CD14-positive monocyte (primary cell): ENCODE measurements at regions not wholly inside any gene's neighbourhood (a gene's known extent, or its start where the extent isn't known, plus 50 kb on each side); places are given as distances from the start of the nearest gene placed in this dataset.

Source experiments
- DNase-seq, 3 donors: peaks; one replicate each; pipeline ENCODE4 v3.0.0-alpha.2; 2011 to 2022
- H2AFZ ChIP-seq: 2 replicates; pipeline ENCODE4 v1.6.0; 2012; ENCODE audit warnings: mild to moderate bottlenecking, low read depth, low read length, inconsistent platforms; ENCODE audit not compliant: insufficient read depth, poor library complexity, severe bottlenecking
- H3K27ac ChIP-seq, 2 donors: 1 replicate in 1 of 2; 2 replicates in 1 of 2; pipeline ENCODE4 v1.5.1; 2012 to 2013; ENCODE audit warnings: low read length in 2 of 2, control low read depth in 1 of 2, inconsistent platforms in 1 of 2, low read depth in 1 of 2, mild to moderate bottlenecking in 1 of 2
- H3K27me3 ChIP-seq, 2 donors: one replicate each; pipeline versions ENCODE4 v1.6.0 to v1.6.1; 2011 to 2013; ENCODE audit warnings: low read length in 2 of 2; ENCODE audit not compliant: control insufficient read depth in 2 of 2, insufficient read depth in 2 of 2
- H3K36me3 ChIP-seq, 2 donors: replicated peaks in 1 of 2; 1 replicate in 1 of 2; 2 replicates in 1 of 2; pipeline versions ENCODE4 v1.5.1 to v1.6.1; 2012 to 2013; ENCODE audit warnings: low read length in 2 of 2, control low read depth in 1 of 2, inconsistent platforms in 1 of 2, mild to moderate bottlenecking in 1 of 2; ENCODE audit not compliant: insufficient read depth in 2 of 2, control insufficient read depth in 1 of 2
- H3K4me1 ChIP-seq, 2 donors: 1 replicate in 1 of 2; 2 replicates in 1 of 2; pipeline versions ENCODE4 v1.5.1 to v1.6.1; 2012 to 2013; ENCODE audit warnings: low read length in 2 of 2, control low read depth in 1 of 2, inconsistent platforms in 1 of 2, mild to moderate bottlenecking in 1 of 2, moderate library complexity in 1 of 2; ENCODE audit not compliant: insufficient read depth in 2 of 2, control insufficient read depth in 1 of 2
- H3K4me2 ChIP-seq: replicated peaks from 2 replicates; pipeline ENCODE3; 2012; ENCODE audit warnings: low read length, moderate library complexity, mild to moderate bottlenecking; ENCODE audit not compliant: poor library complexity, severe bottlenecking; ENCODE audit errors: extremely low read depth
- H3K4me3 ChIP-seq, 3 experiments: fragments of 200-600 bp in 1 of 3; sonication (generic) in 1 of 3; replicated peaks in 1 of 3; 1 replicate in 2 of 3; 2 replicates in 1 of 3; pipeline ENCODE4 v1.5.1; 2011 to 2013; ENCODE audit warnings: low read length in 3 of 3, mild to moderate bottlenecking in 3 of 3, control low read depth in 2 of 3, low read depth in 2 of 3, inconsistent platforms in 1 of 3, moderate library complexity in 1 of 3
- H3K79me2 ChIP-seq: 2 replicates; pipeline ENCODE4 v1.6.0; 2012; ENCODE audit warnings: mild to moderate bottlenecking, control low read depth, inconsistent platforms, low read length, moderate library complexity; ENCODE audit not compliant: insufficient read depth
- H3K9ac ChIP-seq: 2 replicates; pipeline ENCODE4 v1.6.0; 2017; ENCODE audit warnings: low read length, mild to moderate bottlenecking; ENCODE audit not compliant: insufficient read depth, poor library complexity, severe bottlenecking
- H3K9me3 ChIP-seq, 2 donors: replicated peaks in 1 of 2; 1 replicate in 1 of 2; 2 replicates in 1 of 2; pipeline versions ENCODE4 v1.5.1 to v1.6.1; 2012 to 2013; ENCODE audit warnings: low read length in 2 of 2, control low read depth in 1 of 2; ENCODE audit not compliant: control insufficient read depth in 1 of 2, insufficient read depth in 1 of 2
- H4K20me1 ChIP-seq: 2 replicates; pipeline ENCODE4 v1.6.0; 2012; ENCODE audit warnings: mild to moderate bottlenecking, low read length, control low read depth, moderate library complexity; ENCODE audit not compliant: insufficient read depth
- H3K27ac Mint-ChIP-seq, 7 donors: one replicate each; pipeline ENCODE4 v1.8.0; 2020; ENCODE audit warnings: mild to moderate bottlenecking in 7 of 7, mixed read lengths in 7 of 7, moderate library complexity in 6 of 7, inconsistent platforms in 2 of 7
- H3K27me3 Mint-ChIP-seq, 3 donors: one replicate each; pipeline ENCODE4 v1.8.0; 2021 to 2022; ENCODE audit warnings: low read depth in 3 of 3, mild to moderate bottlenecking in 3 of 3, mixed read lengths in 3 of 3, moderate library complexity in 3 of 3, inconsistent platforms in 1 of 3
- H3K36me3 Mint-ChIP-seq, 2 donors: one replicate each; pipeline ENCODE4 v1.8.0; 2020; ENCODE audit warnings: mixed read lengths in 2 of 2, inconsistent platforms in 1 of 2, mild to moderate bottlenecking in 1 of 2
- H3K4me1 Mint-ChIP-seq: one replicate; pipeline ENCODE4 v1.8.0; 2020; ENCODE audit warnings: mild to moderate bottlenecking, mixed read lengths
- H3K4me3 Mint-ChIP-seq, 2 donors: one replicate each; pipeline ENCODE4 v1.8.0; 2020; ENCODE audit warnings: mild to moderate bottlenecking in 2 of 2, mixed read lengths in 2 of 2, moderate library complexity in 1 of 2
- H3K9me3 Mint-ChIP-seq, 7 donors: one replicate each; pipeline ENCODE4 v1.8.0; 2020 to 2022; ENCODE audit warnings: mixed read lengths in 7 of 7, mild to moderate bottlenecking in 6 of 7, moderate library complexity in 6 of 7, inconsistent platforms in 2 of 7
- CTCF ChIP-seq: fragments of 200-600 bp; IDR thresholded peaks from one replicate; pipeline ENCODE4 v1.8.0; 2022; ENCODE audit warnings: antibody characterized with exemption, mild to moderate bottlenecking
- WGBS: methylation state at CpG from one replicate; pipeline ENCODE4 v1.1.5; 2013; ENCODE audit warnings: missing lambda C conversion rate; ENCODE audit not compliant: insufficient coverage; 5-methylcytosine and 5-hydroxymethylcytosine counted together
- intact Hi-C, 2 donors: fragments of 100-400 bp; cut with micrococcal nuclease; formaldehyde crosslinking; loops; one replicate each; pipeline versions ENCODE4 v1.15.0 to v1.15.1; 2023

GRCh38 chr5:101543780-101544179 lies 640.7 kb upstream of the ST8SIA4 start:
- no peaks in the 10 kb centered on the region for H3K27me3 Mint-ChIP-seq

GRCh38 chr5:101539315-101539714 lies 636.2 kb upstream of the ST8SIA4 start:
- Histone ChIP-seq H3K4me3 (no peak overlapping the region), H3K4me1 (no peaks in the 10 kb centered on the region), H2AFZ (no peak overlapping the region), H3K36me3 (no peaks in the 10 kb centered on the region), H3K4me2 (no peak overlapping the region), H3K9ac (no peak overlapping the region), H3K79me2 (no peaks in the 10 kb centered on the region), H3K27ac (no peak overlapping the region), H3K9me3 (peaks cover 4% of the 10 kb centered on the region in 2 donors), H3K27me3 (no peaks in the 10 kb centered on the region), H4K20me1 (no peaks in the 10 kb centered on the region)
- Mint-ChIP-seq H3K27ac (no peak overlapping the region), H3K36me3 (no peaks in the 10 kb centered on the region), H3K27me3 (peaks cover 0 to 3% (median 0%) of the 10 kb centered on the region in 3 donors), H3K9me3 (peaks cover 0 to 16% (median 6%) of the 10 kb centered on the region in 7 donors), H3K4me1 (no peaks in the 10 kb centered on the region), H3K4me3 (no peak overlapping the region)
- DNase-seq: no peak
- TF ChIP-seq CTCF: no peak
- no CpG with 5 or more reads among the region's 3 CpGs for WGBS
- intact Hi-C loops: no loop called here

More at GRCh38 chr5:101543780-101544179, 640.7 kb upstream of the ST8SIA4 start:
- Histone ChIP-seq H2AFZ (no peak overlapping the region), H3K27me3 (no peaks in the 10 kb centered on the region), H3K4me2 (no peak overlapping the region), H3K9me3 (no peaks in the 10 kb centered on the region), H3K4me1 (no peaks in the 10 kb centered on the region), H4K20me1 (no peaks in the 10 kb centered on the region), H3K27ac (no peak overlapping the region), H3K36me3 (no peaks in the 10 kb centered on the region), H3K4me3 (no peak overlapping the region), H3K79me2 (no peaks in the 10 kb centered on the region), H3K9ac (no peak overlapping the region)
- Mint-ChIP-seq H3K9me3 (peaks cover 0 to 5% (median 1%) of the 10 kb centered on the region in 7 donors), H3K36me3 (no peaks in the 10 kb centered on the region), H3K27ac (no peak overlapping the region), H3K4me3 (no peak overlapping the region), H3K4me1 (no peaks in the 10 kb centered on the region)
- no CpG with 5 or more reads among the region's 1 CpG for WGBS
- no peak for DNase-seq
- intact Hi-C loops: no loop called here
- no peak for TF ChIP-seq CTCF
